HepG2 (cell line): ENCODE measurements at regions not wholly inside any gene's neighbourhood (a gene's known extent, or its start where the extent isn't known, plus 50 kb on each side); places are given as distances from the start of the nearest gene placed in this dataset.

Experiments
- ATF6 ChIP-seq: sonication (generic); formaldehyde crosslinking; conservative IDR thresholded peaks from 2 replicates; pipeline ENCODE4 v1.4.0; 2020; ENCODE audit warnings: missing genetic modification reagents
- EP300 ChIP-seq, 3 experiments: sonication (generic) in 1 of 3; formaldehyde crosslinking in 1 of 3; IDR thresholded peaks; 2 replicates each; pipeline versions ENCODE4 v1.5.1 to v1.6.1; 2011 to 2020; ENCODE audit warnings: low read depth in 2 of 3, low read length in 2 of 3, borderline replicate concordance in 1 of 3, improper control_type of control experiment in 1 of 3, mild to moderate bottlenecking in 1 of 3, missing genetic modification reagents in 1 of 3, moderate library complexity in 1 of 3
- ESRRA ChIP-seq: sonication (generic); formaldehyde crosslinking; IDR thresholded peaks from 2 replicates; pipeline ENCODE4 v1.5.1; 2020; ENCODE audit warnings: mild to moderate bottlenecking, low read depth, missing genetic modification reagents
- IKZF5 ChIP-seq: IDR thresholded peaks from 2 replicates; pipeline ENCODE4 v1.6.1; 2018; ENCODE audit warnings: missing genetic modification reagents, mild to moderate bottlenecking, missing compliant biosample characterization
- KDM2A ChIP-seq: sonication (generic); formaldehyde crosslinking; IDR thresholded peaks from 2 replicates; pipeline ENCODE4 v1.4.0; 2020; ENCODE audit warnings: low read depth, missing genetic modification reagents, borderline replicate concordance
- MAFG ChIP-seq: sonication (generic); formaldehyde crosslinking; IDR thresholded peaks from 2 replicates; pipeline ENCODE4 v1.5.1; 2020; ENCODE audit warnings: mild to moderate bottlenecking, missing genetic modification reagents
- MTA3 ChIP-seq: sonication (generic); formaldehyde crosslinking; IDR thresholded peaks from 2 replicates; pipeline ENCODE4 v1.4.0; 2020; ENCODE audit warnings: missing genetic modification reagents
- MZF1 ChIP-seq: sonication (generic); formaldehyde crosslinking; IDR thresholded peaks from 2 replicates; pipeline ENCODE4 v1.8.1; 2023; ENCODE audit warnings: mild to moderate bottlenecking, missing genetic modification reagents, borderline replicate concordance
- NR2F6 ChIP-seq, 2 experiments: IDR thresholded peaks; 2 replicates each; pipeline ENCODE4 v1.6.1; 2016; ENCODE audit warnings: antibody characterized with exemption in 1 of 2, mild to moderate bottlenecking in 1 of 2
- PAF1 ChIP-seq: IDR thresholded peaks from 2 replicates; pipeline ENCODE4 v1.6.1; 2016; ENCODE audit warnings: missing genetic modification reagents, missing compliant biosample characterization
- SAP130 ChIP-seq: IDR thresholded peaks from 2 replicates; pipeline ENCODE4 v1.6.1; 2016; ENCODE audit warnings: low read depth
- SKI ChIP-seq: fragments of 450-650 bp; IDR thresholded peaks from one replicate; pipeline ENCODE4 v1.6.1; 2018; ENCODE audit warnings: mild to moderate bottlenecking; ENCODE audit not compliant: partially characterized antibody
- SOX13 ChIP-seq, 3 experiments: fragments of 450-650 bp in 1 of 3; sonication (generic) in 1 of 3; formaldehyde crosslinking in 1 of 3; IDR thresholded peaks in 2 of 3; conservative IDR thresholded peaks in 1 of 3; 2 replicates each; pipeline versions ENCODE4 v1.5.0 to v1.6.1; 2016 to 2020; ENCODE audit warnings: antibody characterized with exemption in 1 of 3, mild to moderate bottlenecking in 1 of 3, missing compliant biosample characterization in 1 of 3, missing genetic modification reagents in 1 of 3, moderate library complexity in 1 of 3
- SP2 ChIP-seq: sonication (generic); formaldehyde crosslinking; IDR thresholded peaks from 2 replicates; pipeline ENCODE4 v1.5.1; 2020; ENCODE audit warnings: mild to moderate bottlenecking, missing genetic modification reagents
- TOPORS ChIP-seq: sonication (generic); formaldehyde crosslinking; IDR thresholded peaks from 2 replicates; pipeline ENCODE4 v1.8.0; 2023; ENCODE audit warnings: mild to moderate bottlenecking, missing genetic modification reagents
- ZNF512B ChIP-seq: sonication (generic); formaldehyde crosslinking; IDR thresholded peaks from 2 replicates; pipeline ENCODE4 v1.5.1; 2020; ENCODE audit warnings: missing genetic modification reagents, mild to moderate bottlenecking, borderline replicate concordance
- ZNF563 ChIP-seq: sonication (generic); formaldehyde crosslinking; IDR thresholded peaks from 2 replicates; pipeline ENCODE4 v1.8.0; 2022; ENCODE audit warnings: mild to moderate bottlenecking, moderate library complexity, missing genetic modification reagents
- ZNF607 ChIP-seq: sonication (generic); formaldehyde crosslinking; IDR thresholded peaks from 2 replicates; pipeline ENCODE4 v1.5.1; 2020; ENCODE audit warnings: missing genetic modification reagents, mild to moderate bottlenecking, borderline replicate concordance
- ZNF800 ChIP-seq: sonication (generic); formaldehyde crosslinking; IDR thresholded peaks from 2 replicates; pipeline ENCODE4 v1.4.0; 2020; ENCODE audit warnings: missing genetic modification reagents
- ZSCAN25 ChIP-seq: sonication (generic); formaldehyde crosslinking; IDR thresholded peaks from 2 replicates; pipeline ENCODE4 v1.8.0; 2022; ENCODE audit warnings: mild to moderate bottlenecking, missing genetic modification reagents

- TF ChIP-seq ATF6 (CRISPR knock-in tag), result no peak
- 0 out of 2 replicates have a peak, but pooled peaks have one; percentile 76 for TF ChIP-seq ZNF512B (CRISPR knock-in tag)
- peak in 1 of 2 experiments; percentile 75; a peak in 2 of 4 replicates for TF ChIP-seq EP300 (IDR thresholded peaks at IDR 0.05; ENCODE audit: low read depth in 2 of 2, low read length in 2 of 2)
- peak; percentile 74 for TF ChIP-seq EP300 (CRISPR knock-in tag; IDR thresholded peaks at IDR 0.05; ENCODE audit: borderline replicate concordance)
- peak; percentile 88 for TF ChIP-seq IKZF5 (CRISPR knock-in tag)
- no peak for TF ChIP-seq SP2 (CRISPR knock-in tag)
- TF ChIP-seq SKI, result peak; percentile 97
- TF ChIP-seq SOX13 (IDR thresholded peaks at IDR 0.05), result no peak
- TF ChIP-seq SOX13 (CRISPR knock-in tag; conservative IDR thresholded peaks at IDR 0.05 in 1 of 2, IDR thresholded peaks at IDR 0.05 in 1 of 2), result peak in 1 of 2 experiments; percentile 86; a peak in 2 of 4 replicates
- TF ChIP-seq ZNF607 (CRISPR knock-in tag), result peak; percentile 91; the same call in 1 of the 2 replicates
- TF ChIP-seq MZF1 (CRISPR knock-in tag), result no peak
- TF ChIP-seq ESRRA (CRISPR knock-in tag), result peak; percentile 67; the same call in 1 of the 2 replicates
- no peak for TF ChIP-seq PAF1
- TF ChIP-seq KDM2A (CRISPR knock-in tag), result peak; percentile 58
- TF ChIP-seq MAFG (CRISPR knock-in tag), result no peak
- peak; percentile 90 for TF ChIP-seq NR2F6 (IDR thresholded peaks at IDR 0.05)
- peak; percentile 96 for TF ChIP-seq NR2F6 (CRISPR knock-in tag; IDR thresholded peaks at IDR 0.05)
- peak; percentile 32; the same call in 1 of the 2 replicates for TF ChIP-seq TOPORS (CRISPR knock-in tag)
- TF ChIP-seq ZNF563 (CRISPR knock-in tag), result no peak
- no peak for TF ChIP-seq MTA3 (CRISPR knock-in tag)
- TF ChIP-seq ZNF800 (CRISPR knock-in tag), result no peak
- no peak for TF ChIP-seq ZSCAN25 (CRISPR knock-in tag)
- peak; percentile 86 for TF ChIP-seq SAP130 (CRISPR knock-in tag)
Observed at GRCh38 chr14:100476012-100476822, 111.0 kb downstream of the BEGAIN start (continued).
